HK-2 (cell line): ENCODE measurements at regions not wholly inside any gene's neighbourhood (a gene's known extent, or its start where the extent isn't known, plus 50 kb on each side); places are given as distances from the start of the nearest gene placed in this dataset.

ENCODE experiments used
- DNase-seq: peaks from one replicate; pipeline ENCODE4 v3.0.0-alpha.2; 2018; ENCODE audit not compliant: unreplicated experiment

GRCh38 chr15:29377161-29377560 is 107.5 kb upstream of the NSMCE3 start:
- no peak for DNase-seq

DNA sequence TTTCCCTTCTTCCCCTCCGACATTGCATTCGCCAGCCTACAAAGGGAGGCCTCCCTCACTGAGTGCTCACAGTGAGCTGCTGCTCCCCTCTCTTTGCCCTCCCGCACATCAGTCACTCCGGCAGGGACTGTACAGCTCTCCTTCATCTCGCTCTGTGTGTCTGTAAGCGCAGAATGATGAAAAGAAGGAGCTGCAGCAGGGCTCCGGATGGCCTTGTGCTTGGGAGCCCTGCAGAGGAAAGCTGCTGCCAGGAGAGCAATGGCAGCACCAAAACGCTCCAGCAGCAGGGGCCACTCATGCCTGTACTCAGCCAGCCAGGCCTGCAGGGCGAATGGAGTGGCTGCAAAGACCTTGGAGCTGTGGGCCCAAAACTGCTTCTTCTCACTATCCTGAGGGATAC is 107.0 kb upstream of the NSMCE3 start:
- DNase-seq: no peak

DNA sequence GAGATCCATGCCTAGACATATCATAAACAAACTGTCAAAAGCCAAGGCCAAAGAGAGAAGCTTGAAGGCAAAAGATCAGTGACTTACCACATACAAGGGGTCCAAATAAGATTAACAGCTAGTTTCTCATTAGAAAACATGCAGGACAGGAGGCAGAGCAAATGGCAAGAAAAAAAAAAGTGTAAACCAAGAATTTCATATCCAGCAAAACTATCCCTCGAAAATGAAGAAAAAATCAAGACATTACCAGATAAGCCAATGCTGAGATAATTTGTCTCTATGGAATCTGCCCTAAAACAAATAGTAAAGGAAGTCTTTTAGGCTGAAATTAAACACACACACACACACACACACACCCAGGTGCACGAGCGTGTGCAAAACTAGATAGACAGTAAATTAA is 99.6 kb upstream of the NSMCE3 start:
- no peak for DNase-seq

- no peak for DNase-seq
Measured at GRCh38 chr15:29364426-29365078, 94.9 kb upstream of the NSMCE3 start.

DNA sequence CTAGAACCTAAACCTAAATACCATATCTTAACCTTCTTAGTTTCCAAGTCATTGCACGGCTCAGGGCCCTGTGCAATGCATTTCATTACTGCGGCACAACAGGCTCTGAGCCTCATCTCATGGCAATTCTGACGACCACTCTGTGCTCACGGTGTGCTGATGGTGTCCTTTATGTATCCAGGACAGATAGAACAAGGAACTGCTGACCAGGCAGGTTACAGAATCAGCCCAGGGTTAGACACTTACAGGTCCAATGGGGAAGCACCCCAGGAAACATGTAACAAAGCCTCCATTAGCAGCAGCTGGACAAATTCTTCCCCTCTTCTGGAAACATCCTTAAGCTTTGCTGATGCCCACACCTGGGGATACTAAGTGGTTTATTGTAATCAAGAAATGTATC is 91.9 kb upstream of the NSMCE3 start:
- DNase-seq: no peak

- no peak for DNase-seq
Measured at GRCh38 chr15:29360152-29360551, 90.5 kb upstream of the NSMCE3 start.

DNA sequence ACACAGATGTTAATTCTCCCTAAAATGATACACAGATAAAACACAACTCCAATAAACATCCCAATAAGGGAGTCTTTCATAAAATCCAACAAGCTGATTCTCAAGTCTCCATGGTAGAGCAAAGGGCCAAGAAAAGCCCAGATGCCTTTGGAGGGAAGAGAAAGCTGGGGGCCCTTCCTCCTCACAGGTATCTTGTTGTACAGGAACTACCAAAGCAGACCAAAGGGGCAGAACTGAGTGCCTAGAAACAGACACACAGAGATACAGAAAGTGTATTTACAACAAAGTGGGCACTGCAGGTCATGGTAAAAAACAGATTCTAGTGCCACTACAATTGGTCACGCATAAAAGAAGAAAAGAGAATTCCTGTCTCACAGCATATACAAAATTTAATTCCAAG is 87.2 kb upstream of the NSMCE3 start:
- DNase-seq: no peak

GRCh38 chr15:29355477-29355876 is 85.9 kb upstream of the NSMCE3 start:
- DNase-seq: no peak

GRCh38 chr15:29352402-29352801 is 82.8 kb upstream of the NSMCE3 start:
- no peak for DNase-seq

- no peak for DNase-seq
Measured at GRCh38 chr15:29349196-29349595, 79.6 kb upstream of the NSMCE3 start.

DNA sequence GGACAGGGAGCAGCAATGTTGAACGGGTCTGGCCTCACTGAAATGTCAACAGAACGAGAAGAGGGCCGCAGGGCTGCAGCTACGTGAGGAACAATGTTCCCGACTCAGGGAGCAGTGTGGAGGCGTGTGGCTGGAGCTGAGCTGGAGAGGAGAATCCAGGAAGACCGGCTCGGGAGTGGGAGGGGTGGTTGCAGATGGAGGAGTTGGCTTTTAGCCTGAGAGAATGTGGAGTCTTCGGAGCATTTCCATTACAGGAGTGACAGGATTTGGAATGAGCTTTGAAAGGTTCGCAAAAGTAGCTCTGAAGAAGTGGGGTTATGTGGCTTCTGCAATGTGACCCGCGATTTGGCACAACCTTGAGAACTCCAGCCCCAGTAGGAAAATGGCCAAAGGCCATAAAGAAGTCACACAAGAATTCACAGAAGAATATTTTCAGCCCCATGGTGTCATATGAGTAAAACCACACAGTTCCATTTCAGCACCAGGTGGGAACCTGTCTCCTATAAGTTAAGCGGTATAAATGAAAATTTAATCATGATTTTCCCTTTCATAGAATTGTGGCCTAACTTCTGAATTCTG is 78.8 kb upstream of the NSMCE3 start:
- DNase-seq: no peak

DNA sequence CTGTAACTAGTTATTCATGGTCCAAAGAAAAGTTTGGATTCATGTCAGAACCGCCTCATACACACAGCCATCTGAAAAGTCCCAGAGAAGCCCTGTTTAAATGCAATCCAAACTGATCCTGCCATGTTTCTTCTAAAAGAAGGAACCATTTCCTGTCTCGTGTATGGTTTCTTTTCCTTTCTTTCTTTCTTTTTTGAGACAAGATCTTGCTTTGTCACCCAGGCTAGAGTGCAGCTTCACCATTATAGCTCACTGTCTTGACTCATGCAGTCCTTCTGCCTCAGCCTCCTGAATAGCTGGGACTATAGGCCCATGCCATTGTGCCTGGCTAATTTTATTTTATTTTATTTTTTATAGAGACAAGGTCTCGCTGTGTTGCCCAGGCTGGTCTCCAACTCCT is 77.4 kb upstream of the NSMCE3 start:
- no peak for DNase-seq

- no peak for DNase-seq
Measured at GRCh38 chr15:29345549-29346525, 76.2 kb upstream of the NSMCE3 start.

GRCh38 chr15:29344474-29344873 is 74.9 kb upstream of the NSMCE3 start:
- DNase-seq: no peak

- DNase-seq: no peak
Measured at GRCh38 chr15:29343229-29343628, 73.6 kb upstream of the NSMCE3 start.

- DNase-seq: no peak
Measured at GRCh38 chr15:29342201-29342600, 72.6 kb upstream of the NSMCE3 start.

DNA sequence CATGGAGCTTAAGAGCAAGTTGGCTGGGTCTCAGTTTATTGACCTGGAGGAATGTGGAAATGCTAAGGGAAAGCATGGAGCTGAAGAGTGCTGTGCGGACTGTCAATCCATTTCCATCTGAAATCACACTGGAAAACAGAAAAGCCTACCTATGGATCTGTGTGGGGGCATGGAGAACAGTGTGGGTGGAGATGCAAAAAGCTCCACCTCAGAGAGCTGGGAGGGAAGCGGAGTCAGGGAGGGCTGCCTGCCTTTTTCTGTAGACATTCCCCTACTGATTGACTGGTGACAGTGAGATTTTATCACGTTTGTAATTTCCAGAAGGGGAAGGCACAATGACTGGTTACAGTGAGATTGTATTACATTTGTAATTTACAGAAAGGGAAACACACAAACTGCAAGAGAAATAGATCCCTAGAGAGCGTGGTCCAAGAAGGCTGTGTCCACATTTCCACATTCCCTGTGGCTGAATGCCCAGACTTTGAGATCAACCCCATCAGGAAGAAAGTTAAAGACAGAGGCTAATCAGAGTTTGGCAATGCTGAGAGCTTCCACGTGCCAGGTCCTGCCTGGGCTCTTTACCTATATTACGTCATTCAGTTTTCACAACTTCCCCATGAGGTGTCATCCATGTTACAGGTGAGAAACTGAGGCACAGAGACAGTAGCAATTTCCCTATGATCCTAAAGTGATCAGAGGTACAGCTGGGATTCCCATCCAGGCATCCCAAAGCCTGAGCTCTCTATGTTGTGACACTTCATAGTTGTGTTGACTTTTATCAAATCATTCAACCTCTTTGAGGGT is 67.7 kb upstream of the NSMCE3 start:
- no peak for DNase-seq

GRCh38 chr15:29334544-29334943 is 64.9 kb upstream of the NSMCE3 start:
- no peak for DNase-seq

GRCh38 chr15:29333261-29333660 is 63.6 kb upstream of the NSMCE3 start:
- DNase-seq: no peak

- DNase-seq: no peak
Measured at GRCh38 chr15:29331669-29332068, 62.0 kb upstream of the NSMCE3 start.

- no peak for DNase-seq
Measured at GRCh38 chr15:29331071-29331470, 61.4 kb upstream of the NSMCE3 start.

DNA sequence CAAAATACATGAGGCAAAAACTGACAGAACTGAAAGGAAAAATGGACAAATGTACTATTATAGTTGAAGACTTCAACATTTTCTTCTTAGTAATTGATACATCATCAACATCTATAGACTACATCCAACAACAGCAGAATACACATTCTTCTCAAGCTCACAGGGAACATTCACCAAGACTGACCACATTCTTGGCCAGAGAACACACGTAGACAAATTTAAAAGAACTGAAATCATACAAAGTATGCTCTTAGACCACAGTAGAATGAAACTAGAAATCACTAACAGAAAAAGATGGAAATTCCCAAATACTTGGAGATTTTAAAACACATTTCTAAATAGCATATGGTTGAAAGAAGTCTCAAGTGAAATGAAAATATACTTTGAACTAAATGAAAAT is 55.1 kb upstream of the NSMCE3 start:
- no peak for DNase-seq
